Keratinocyte (primary cell): ENCODE measurements at regions not wholly inside any gene's neighbourhood (a gene's known extent, or its start where the extent isn't known, plus 50 kb on each side); places are given as distances from the start of the nearest gene placed in this dataset.

ENCODE experiments used
- DNase-seq: peaks from one replicate; pipeline ENCODE4 v3.0.0-alpha.2; 2011; ENCODE audit warnings: low read depth, missing footprints, low spot score
- FAIRE-seq: peaks from 2 replicates; lab custom pipeline; 2011; peaks lifted over from hg19 to GRCh38; lab: Jason Lieb, UNC
- H2AFZ ChIP-seq: 2 replicates; pipeline ENCODE4 v1.6.0; 2012; ENCODE audit warnings: low read length, control low read depth, inconsistent platforms; ENCODE audit not compliant: control insufficient read depth
- H3K27ac ChIP-seq: 2 replicates; pipeline ENCODE4 v1.5.1; 2011; ENCODE audit warnings: low read length; ENCODE audit not compliant: control insufficient read depth, insufficient read depth
- H3K27me3 ChIP-seq: 3 replicates; pipeline ENCODE4 v1.6.0; 2011; ENCODE audit warnings: low read length; ENCODE audit not compliant: control insufficient read depth, insufficient read depth; ENCODE audit errors: extremely low read depth
- H3K36me3 ChIP-seq, 2 experiments: 2 replicates in 1 of 2; 3 replicates in 1 of 2; pipeline ENCODE4 v1.5.1; 2011; ENCODE audit warnings: low read length in 2 of 2, mild to moderate bottlenecking in 1 of 2; ENCODE audit not compliant: control insufficient read depth in 2 of 2, insufficient read depth in 2 of 2; ENCODE audit errors: extremely low read depth in 1 of 2
- H3K4me1 ChIP-seq: 3 replicates; pipeline ENCODE4 v1.5.1; 2011; ENCODE audit warnings: low read length; ENCODE audit not compliant: control insufficient read depth, insufficient read depth; ENCODE audit errors: extremely low read depth
- H3K4me2 ChIP-seq: 3 replicates; pipeline ENCODE4 v1.6.0; 2011; ENCODE audit warnings: low read depth, low read length; ENCODE audit not compliant: control insufficient read depth, insufficient read depth; ENCODE audit errors: extremely low read depth
- H3K4me3 ChIP-seq, 3 experiments: fragments of 200-600 bp in 1 of 3; sonication (generic) in 1 of 3; 2 replicates in 2 of 3; 3 replicates in 1 of 3; pipeline ENCODE4 v1.5.1; 2011 to 2016; ENCODE audit warnings: low read length in 3 of 3, mild to moderate bottlenecking in 3 of 3, control low read depth in 2 of 3, inconsistent platforms in 1 of 3, low read depth in 1 of 3, mixed read lengths in 1 of 3, mixed run types in 1 of 3, moderate library complexity in 1 of 3; ENCODE audit not compliant: control insufficient read depth in 2 of 3, insufficient read depth in 2 of 3; ENCODE audit errors: extremely low read depth in 1 of 3
- H3K79me2 ChIP-seq: 2 replicates; pipeline ENCODE4 v1.6.0; 2012; ENCODE audit warnings: low read length; ENCODE audit not compliant: control insufficient read depth, insufficient read depth
- H3K9ac ChIP-seq: 3 replicates; pipeline ENCODE4 v1.6.0; 2011; ENCODE audit warnings: low read length; ENCODE audit not compliant: control insufficient read depth, insufficient read depth; ENCODE audit errors: extremely low read depth
- H3K9me1 ChIP-seq: 3 replicates; pipeline ENCODE4 v1.6.0; 2011; ENCODE audit warnings: low read length; ENCODE audit not compliant: control insufficient read depth, insufficient read depth; ENCODE audit errors: extremely low read depth
- H3K9me3 ChIP-seq: 2 replicates; pipeline ENCODE4 v1.5.1; 2012; ENCODE audit warnings: low read depth, low read length; ENCODE audit not compliant: control insufficient read depth
- H4K20me1 ChIP-seq: 3 replicates; pipeline ENCODE4 v1.6.0; 2011; ENCODE audit warnings: low read length; ENCODE audit not compliant: control insufficient read depth, insufficient read depth; ENCODE audit errors: extremely low read depth
- EZH2 ChIP-seq: IDR thresholded peaks from one replicate; pipeline ENCODE4 v1.6.1; 2012; ENCODE audit warnings: inconsistent platforms, mild to moderate bottlenecking, low read length, moderate library complexity
- dilution Hi-C: fragments of 300-500 bp; cut with MboI; formaldehyde crosslinking; loops from one replicate; pipeline ENCODE4 v1.7.0; 2020; ENCODE audit warnings: low sequenced_read_pairs; ENCODE audit not compliant: extremely low pct_ligation_motif_present
- TF ChIP-seq, protein P1 (sequence below), 3 experiments: IDR thresholded peaks in 1 of 3; conservative IDR thresholded peaks in 1 of 3; optimal IDR thresholded peaks in 1 of 3; 2 replicates in 2 of 3; 3 replicates in 1 of 3; pipeline versions ENCODE3 to v1.5.1; 2011; ENCODE audit warnings: low read length in 3 of 3, mild to moderate bottlenecking in 3 of 3, moderate library complexity in 2 of 3, control low read depth in 1 of 3, inconsistent platforms in 1 of 3; ENCODE audit not compliant: insufficient read depth in 2 of 3; ENCODE audit errors: extremely low read depth in 1 of 3

DNA sequence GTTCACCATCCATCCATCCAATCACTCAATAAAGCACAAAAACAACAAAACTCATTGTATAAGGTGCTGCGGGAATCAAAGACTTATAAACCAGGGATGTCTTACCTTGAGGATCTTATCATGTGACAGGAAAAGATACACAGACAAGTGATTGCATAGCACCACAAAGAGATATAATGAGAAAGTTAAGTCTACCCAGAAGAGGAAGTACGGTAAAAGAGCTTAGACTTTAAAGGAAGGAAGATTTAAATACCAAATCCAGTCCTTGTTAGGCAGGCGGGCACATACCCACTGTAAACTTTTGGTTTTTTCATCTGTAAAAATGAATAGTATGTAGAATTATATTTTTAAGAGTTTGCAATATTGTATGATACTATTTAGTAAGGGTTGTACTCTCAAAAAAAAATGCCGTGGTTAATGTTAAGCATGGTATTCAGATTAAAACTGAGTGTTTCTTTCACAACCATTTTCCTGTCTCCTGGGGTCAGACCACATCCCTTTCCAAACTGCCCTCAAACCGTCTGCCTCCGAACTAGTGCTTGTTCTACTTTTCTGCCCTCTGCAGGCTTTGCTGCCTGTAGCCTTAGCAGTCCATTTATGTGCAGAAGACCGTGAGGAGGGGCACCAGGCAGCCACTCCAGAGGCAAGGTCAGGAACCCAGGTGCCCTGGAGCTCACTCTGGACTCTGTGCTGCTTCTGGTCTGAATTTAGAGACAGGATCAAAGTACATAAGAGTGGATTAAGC is 179.5 kb upstream of the SYNDIG1 start:
- dilution Hi-C loops, result no loop called here
- DNase-seq (no peak), FAIRE-seq (no peak)
- Histone ChIP-seq H4K20me1 (no peaks in the 10 kb centered on the region), H3K9me1 (no peaks in the 10 kb centered on the region), H3K27me3 (no peaks in the 10 kb centered on the region), H3K4me1 (no peaks in the 10 kb centered on the region), H3K4me2 (no peak overlapping the region), H3K4me3 (no peak overlapping the region), H3K79me2 (no peaks in the 10 kb centered on the region), H3K27ac (no peak overlapping the region), H3K9me3 (no peaks in the 10 kb centered on the region), H3K36me3 (no peaks in the 10 kb centered on the region), H3K9ac (no peak overlapping the region), H2AFZ (no peak overlapping the region)
- TF ChIP-seq EZH2, result no peak
- TF ChIP-seq, protein P1, sequence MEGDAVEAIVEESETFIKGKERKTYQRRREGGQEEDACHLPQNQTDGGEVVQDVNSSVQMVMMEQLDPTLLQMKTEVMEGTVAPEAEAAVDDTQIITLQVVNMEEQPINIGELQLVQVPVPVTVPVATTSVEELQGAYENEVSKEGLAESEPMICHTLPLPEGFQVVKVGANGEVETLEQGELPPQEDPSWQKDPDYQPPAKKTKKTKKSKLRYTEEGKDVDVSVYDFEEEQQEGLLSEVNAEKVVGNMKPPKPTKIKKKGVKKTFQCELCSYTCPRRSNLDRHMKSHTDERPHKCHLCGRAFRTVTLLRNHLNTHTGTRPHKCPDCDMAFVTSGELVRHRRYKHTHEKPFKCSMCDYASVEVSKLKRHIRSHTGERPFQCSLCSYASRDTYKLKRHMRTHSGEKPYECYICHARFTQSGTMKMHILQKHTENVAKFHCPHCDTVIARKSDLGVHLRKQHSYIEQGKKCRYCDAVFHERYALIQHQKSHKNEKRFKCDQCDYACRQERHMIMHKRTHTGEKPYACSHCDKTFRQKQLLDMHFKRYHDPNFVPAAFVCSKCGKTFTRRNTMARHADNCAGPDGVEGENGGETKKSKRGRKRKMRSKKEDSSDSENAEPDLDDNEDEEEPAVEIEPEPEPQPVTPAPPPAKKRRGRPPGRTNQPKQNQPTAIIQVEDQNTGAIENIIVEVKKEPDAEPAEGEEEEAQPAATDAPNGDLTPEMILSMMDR (optimal IDR thresholded peaks at IDR 0.05 in 1 of 3, IDR thresholded peaks at IDR 0.05 in 1 of 3, conservative IDR thresholded peaks at IDR 0.05 in 1 of 3; ENCODE audit: extremely low read depth in 1 of 3, insufficient read depth in 2 of 3, low read length in 3 of 3), result no peak

DNA sequence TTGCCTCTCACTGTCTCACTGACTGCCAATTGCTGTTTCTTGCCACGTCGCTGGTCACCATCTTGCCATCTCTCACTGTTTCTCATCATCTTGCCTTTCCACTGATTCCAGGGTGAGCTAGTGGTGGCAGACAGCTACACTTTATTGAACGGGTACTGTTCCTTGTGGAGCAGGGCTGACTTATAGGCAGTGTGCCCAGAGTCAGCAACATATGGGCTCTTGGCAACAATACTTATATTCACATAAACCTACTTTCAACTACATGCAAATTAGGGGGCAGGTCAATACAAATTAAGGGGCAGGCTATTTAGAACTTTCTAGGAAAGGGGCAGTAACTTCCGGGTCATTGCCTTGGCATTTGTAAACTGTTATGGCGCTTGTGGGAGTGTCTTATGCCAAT is 186.2 kb upstream of the SYNDIG1 start:
- Histone ChIP-seq H3K4me1 (no peaks in the 10 kb centered on the region), H3K4me3 (no peak overlapping the region), H3K27ac (no peak overlapping the region), H3K9me3 (no peaks in the 10 kb centered on the region), H4K20me1 (no peaks in the 10 kb centered on the region), H3K36me3 (no peaks in the 10 kb centered on the region), H3K9ac (no peak overlapping the region), H3K9me1 (no peaks in the 10 kb centered on the region), H3K27me3 (no peaks in the 10 kb centered on the region), H3K79me2 (no peaks in the 10 kb centered on the region), H3K4me2 (no peak overlapping the region), H2AFZ (no peak overlapping the region)
- dilution Hi-C loops, result no loop called here
- FAIRE-seq (no peak), DNase-seq (no peak)
- no peak for TF ChIP-seq EZH2
- TF ChIP-seq, protein P1 (optimal IDR thresholded peaks at IDR 0.05 in 1 of 3, IDR thresholded peaks at IDR 0.05 in 1 of 3, conservative IDR thresholded peaks at IDR 0.05 in 1 of 3; ENCODE audit: extremely low read depth in 1 of 3, insufficient read depth in 2 of 3, low read length in 3 of 3), result no peak
